DND-41 (cell line): ENCODE measurements at regions not wholly inside any gene's neighbourhood (a gene's known extent, or its start where the extent isn't known, plus 50 kb on each side); places are given as distances from the start of the nearest gene placed in this dataset.
"Not testable (repeated sequence)": the region's sequence is repeated elsewhere in the genome, so short reads cannot be mapped to it uniquely, and the experiment has no call there.

Source experiments
- ATAC-seq: fragments of 200-7000 bp; cut with Tn5 transposase; 3 replicates; pipeline ENCODE4 v1.9.1; 2021; ENCODE audit warnings: low read depth; ENCODE audit not compliant: insufficient read depth
- DNase-seq: peaks from one replicate; pipeline ENCODE4 v3.0.0-alpha.2; 2020
- H2AFZ ChIP-seq: 2 replicates; pipeline ENCODE4 v1.6.0; 2012; ENCODE audit warnings: low read depth, low read length
- H3K27ac ChIP-seq: 2 replicates; pipeline ENCODE4 v1.5.1; 2012; ENCODE audit warnings: low read length, inconsistent platforms
- H3K27me3 ChIP-seq: fragments of 200-600 bp; sonication (generic); 2 replicates; pipeline ENCODE4 v1.6.0; 2012; ENCODE audit warnings: low read length, mild to moderate bottlenecking, inconsistent platforms; ENCODE audit not compliant: insufficient read depth, poor library complexity
- H3K36me3 ChIP-seq: 2 replicates; pipeline ENCODE4 v1.5.1; 2012; ENCODE audit warnings: low read length, inconsistent platforms; ENCODE audit not compliant: insufficient read depth
- H3K4me1 ChIP-seq: 2 replicates; pipeline ENCODE4 v1.5.1; 2012; ENCODE audit warnings: mild to moderate bottlenecking, low read length; ENCODE audit not compliant: insufficient read depth
- H3K4me2 ChIP-seq: 2 replicates; pipeline ENCODE4 v1.6.0; 2012; ENCODE audit warnings: mild to moderate bottlenecking, moderate library complexity, low read length, inconsistent platforms; ENCODE audit not compliant: insufficient read depth
- H3K4me3 ChIP-seq, 2 experiments: fragments of 200-600 bp in 1 of 2; shearing (Covaris generic) in 1 of 2; 2 replicates each; pipeline ENCODE4 v1.5.1; 2012 to 2016; ENCODE audit warnings: inconsistent platforms in 2 of 2, low read length in 2 of 2, mild to moderate bottlenecking in 2 of 2, low read depth in 1 of 2, moderate library complexity in 1 of 2
- H3K79me2 ChIP-seq: 2 replicates; pipeline ENCODE4 v1.6.0; 2012; ENCODE audit warnings: low read length, inconsistent platforms; ENCODE audit not compliant: insufficient read depth
- H3K9ac ChIP-seq: 2 replicates; pipeline ENCODE4 v1.6.0; 2012; ENCODE audit warnings: low read depth, mild to moderate bottlenecking, inconsistent platforms, low read length, moderate library complexity
- H3K9me3 ChIP-seq: 2 replicates; pipeline ENCODE4 v1.5.1; 2012; ENCODE audit warnings: low read length, moderate library complexity, mild to moderate bottlenecking, inconsistent platforms; ENCODE audit not compliant: insufficient read depth, severe bottlenecking
- H4K20me1 ChIP-seq: 2 replicates; pipeline ENCODE4 v1.6.0; 2012; ENCODE audit warnings: low read length; ENCODE audit not compliant: insufficient read depth

- peak; percentile 37; the same call in 1 of the 3 replicates for ATAC-seq
- not testable (repeated sequence) for H3K9me3 ChIP-seq, H3K27me3 ChIP-seq, H2AFZ ChIP-seq, H3K36me3 ChIP-seq, H4K20me1 ChIP-seq, H3K4me3 ChIP-seq, H3K27ac ChIP-seq, DNase-seq, H3K9ac ChIP-seq, H3K79me2 ChIP-seq, H3K4me2 ChIP-seq
- peaks cover 14% of the 10 kb centered on the region; the same call in 1 of the 2 replicates for H3K4me1 ChIP-seq
Measured at GRCh38 chr21:13896596-13897247, 287.1 kb downstream of the POTED start.

GRCh38 chr21:13893617-13894016, 284.0 kb downstream of the POTED start:
- H3K9ac ChIP-seq, H4K20me1 ChIP-seq, H3K27ac ChIP-seq, H2AFZ ChIP-seq, H3K27me3 ChIP-seq, H3K9me3 ChIP-seq, ATAC-seq, H3K79me2 ChIP-seq, H3K4me2 ChIP-seq, H3K4me3 ChIP-seq, H3K36me3 ChIP-seq: not testable (repeated sequence)
- H3K4me1 ChIP-seq = peaks cover 14% of the 10 kb centered on the region; the same call in 1 of the 2 replicates
- peak; percentile 63 for DNase-seq

- H3K9me3 ChIP-seq, H3K4me3 ChIP-seq, H3K27ac ChIP-seq, H3K79me2 ChIP-seq, H2AFZ ChIP-seq, H4K20me1 ChIP-seq, DNase-seq, ATAC-seq, H3K9ac ChIP-seq, H3K36me3 ChIP-seq, H3K4me2 ChIP-seq, H3K27me3 ChIP-seq: not testable (repeated sequence)
- H3K4me1 ChIP-seq = peaks cover 14% of the 10 kb centered on the region; the same call in 1 of the 2 replicates
Measured at GRCh38 chr21:13893025-13893424, 283.4 kb downstream of the POTED start.

GRCh38 chr21:13892146-13892751, 282.7 kb downstream of the POTED start:
- H3K27me3 ChIP-seq, DNase-seq, H3K4me2 ChIP-seq, H3K27ac ChIP-seq, H3K9ac ChIP-seq, H3K36me3 ChIP-seq, H4K20me1 ChIP-seq, H3K79me2 ChIP-seq, H2AFZ ChIP-seq, ATAC-seq, H3K9me3 ChIP-seq, H3K4me3 ChIP-seq: not testable (repeated sequence)
- peaks cover 14% of the 10 kb centered on the region; the same call in 1 of the 2 replicates for H3K4me1 ChIP-seq

- not testable (repeated sequence) for DNase-seq, H3K4me3 ChIP-seq, H3K36me3 ChIP-seq, H3K79me2 ChIP-seq, H3K9me3 ChIP-seq, H2AFZ ChIP-seq, H3K9ac ChIP-seq, H3K4me1 ChIP-seq, H3K27ac ChIP-seq, H4K20me1 ChIP-seq, ATAC-seq, H3K4me2 ChIP-seq, H3K27me3 ChIP-seq
Measured at GRCh38 chr21:13889176-13889575, 279.6 kb downstream of the POTED start.

DNA sequence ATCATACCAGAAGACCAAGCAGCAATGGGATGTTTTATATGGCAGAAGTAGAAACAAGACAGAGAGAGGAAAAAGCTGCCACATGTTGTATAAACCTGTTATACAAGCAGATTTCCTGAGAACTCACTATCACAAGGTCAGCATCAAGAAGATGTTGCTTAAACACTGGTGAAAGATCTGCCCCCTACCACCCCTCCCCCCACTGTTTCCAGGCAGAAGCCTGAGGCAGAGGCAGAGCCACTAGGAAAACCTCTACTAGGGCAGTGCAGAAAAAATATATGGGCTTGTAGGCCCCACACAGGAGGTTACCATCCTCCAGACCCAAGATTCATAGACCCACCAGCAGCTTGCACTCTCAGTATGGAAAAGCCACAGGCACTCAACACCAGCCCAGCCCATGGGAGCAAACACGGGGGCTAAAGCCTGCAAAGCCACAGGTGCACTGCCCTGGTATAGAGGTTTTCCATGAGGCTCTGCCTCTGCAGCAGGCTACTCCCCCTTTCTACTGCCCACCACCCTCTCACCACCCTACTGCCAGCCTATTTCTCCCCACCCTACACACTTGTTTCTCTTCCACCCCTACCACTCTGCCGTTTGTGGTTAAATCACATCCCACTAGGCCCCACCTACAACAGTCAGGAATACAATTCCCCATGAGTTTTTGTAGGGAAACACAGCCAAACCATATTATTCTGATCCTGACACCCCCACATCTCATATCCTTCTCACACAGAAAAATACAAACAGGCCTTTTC, 274.2 kb downstream of the POTED start:
- H3K9me3 ChIP-seq, H3K4me1 ChIP-seq, H3K4me2 ChIP-seq, H3K9ac ChIP-seq, H3K27me3 ChIP-seq, H3K4me3 ChIP-seq, H3K79me2 ChIP-seq, H3K27ac ChIP-seq, H2AFZ ChIP-seq, H3K36me3 ChIP-seq, H4K20me1 ChIP-seq: not testable (repeated sequence)
- DNase-seq (peak; percentile 28), ATAC-seq (peak; percentile 50; the same call in 2 of the 3 replicates)

GRCh38 chr21:13877503-13877902, 267.9 kb downstream of the POTED start:
- not testable (repeated sequence) for H2AFZ ChIP-seq, H3K4me2 ChIP-seq, H3K79me2 ChIP-seq, H3K36me3 ChIP-seq, H4K20me1 ChIP-seq, H3K4me3 ChIP-seq, H3K9ac ChIP-seq, H3K4me1 ChIP-seq, H3K9me3 ChIP-seq, ATAC-seq, H3K27ac ChIP-seq, H3K27me3 ChIP-seq, DNase-seq

DNA sequence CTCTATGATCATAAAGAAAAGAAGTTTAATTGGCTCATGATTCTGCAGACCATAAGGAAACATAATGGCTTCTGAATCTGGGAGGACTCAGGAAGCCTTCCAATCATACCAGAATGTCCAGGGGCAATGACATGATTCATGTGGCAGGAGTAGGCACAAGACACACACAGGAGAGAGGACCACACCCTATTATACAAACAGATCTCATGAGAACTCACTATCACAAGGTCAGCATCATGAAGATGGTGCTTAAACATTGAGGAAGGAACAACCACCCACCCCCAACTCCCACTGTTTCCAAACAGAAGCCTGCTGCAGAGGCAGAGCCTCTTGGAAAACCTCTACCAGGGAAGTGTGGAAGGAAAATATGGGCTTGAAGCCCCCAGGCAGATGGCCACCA, 267.4 kb downstream of the POTED start:
- not testable (repeated sequence) for H3K4me1 ChIP-seq, DNase-seq, H3K9me3 ChIP-seq, H3K27me3 ChIP-seq, H3K36me3 ChIP-seq, H3K4me3 ChIP-seq, H3K27ac ChIP-seq, H2AFZ ChIP-seq, H3K4me2 ChIP-seq, H4K20me1 ChIP-seq, H3K79me2 ChIP-seq, H3K9ac ChIP-seq, ATAC-seq
